ENCODE measurements at regions not wholly inside any gene's neighbourhood (a gene's known extent, or its start where the extent isn't known, plus 50 kb on each side); places are given as distances from the start of the nearest gene placed in this dataset.

DNA sequence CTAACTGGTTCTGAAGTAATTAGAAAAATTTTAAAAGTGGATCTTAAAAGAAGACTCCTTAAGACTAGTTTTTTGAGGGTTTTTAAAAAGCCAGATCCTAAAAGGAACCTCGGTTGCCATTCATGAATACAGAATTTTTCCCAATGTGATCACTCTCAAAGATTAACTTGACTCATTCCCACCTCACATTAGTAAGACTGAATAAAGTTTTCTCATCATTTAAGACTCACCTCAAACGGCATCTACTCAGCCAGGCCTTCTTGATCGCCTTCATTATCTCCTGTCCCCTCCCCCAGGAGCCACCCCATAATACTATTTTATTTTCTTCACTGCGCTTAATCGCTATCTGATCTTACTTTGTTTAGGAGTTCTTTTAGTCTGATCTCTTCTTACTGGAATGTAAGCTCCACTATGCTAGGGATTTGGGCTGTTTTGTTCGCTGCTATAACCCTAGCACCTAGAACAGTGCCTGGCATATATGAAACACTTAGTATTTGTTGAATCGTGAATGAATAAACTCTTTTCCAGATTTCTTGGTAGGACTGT, 55.9 kb upstream of the PCGF5 start:
- TF ChIP-seq TAF1 (IDR thresholded peaks at IDR 0.05; ENCODE audit: borderline replicate concordance, insufficient read depth, low read length) (no peak), POLR2AphosphoS5 (IDR thresholded peaks at IDR 0.05; ENCODE audit: low read depth, low read length) (no peak), FOXP2 (optimal IDR thresholded peaks at IDR 0.05; ENCODE audit: borderline replicate concordance, extremely low read depth, extremely low read length, insufficient read depth) (no peak), SIN3A (IDR thresholded peaks at IDR 0.05; ENCODE audit: borderline replicate concordance, insufficient read depth, low read length) (no peak)
- TF ChIP-seq, protein P1, sequence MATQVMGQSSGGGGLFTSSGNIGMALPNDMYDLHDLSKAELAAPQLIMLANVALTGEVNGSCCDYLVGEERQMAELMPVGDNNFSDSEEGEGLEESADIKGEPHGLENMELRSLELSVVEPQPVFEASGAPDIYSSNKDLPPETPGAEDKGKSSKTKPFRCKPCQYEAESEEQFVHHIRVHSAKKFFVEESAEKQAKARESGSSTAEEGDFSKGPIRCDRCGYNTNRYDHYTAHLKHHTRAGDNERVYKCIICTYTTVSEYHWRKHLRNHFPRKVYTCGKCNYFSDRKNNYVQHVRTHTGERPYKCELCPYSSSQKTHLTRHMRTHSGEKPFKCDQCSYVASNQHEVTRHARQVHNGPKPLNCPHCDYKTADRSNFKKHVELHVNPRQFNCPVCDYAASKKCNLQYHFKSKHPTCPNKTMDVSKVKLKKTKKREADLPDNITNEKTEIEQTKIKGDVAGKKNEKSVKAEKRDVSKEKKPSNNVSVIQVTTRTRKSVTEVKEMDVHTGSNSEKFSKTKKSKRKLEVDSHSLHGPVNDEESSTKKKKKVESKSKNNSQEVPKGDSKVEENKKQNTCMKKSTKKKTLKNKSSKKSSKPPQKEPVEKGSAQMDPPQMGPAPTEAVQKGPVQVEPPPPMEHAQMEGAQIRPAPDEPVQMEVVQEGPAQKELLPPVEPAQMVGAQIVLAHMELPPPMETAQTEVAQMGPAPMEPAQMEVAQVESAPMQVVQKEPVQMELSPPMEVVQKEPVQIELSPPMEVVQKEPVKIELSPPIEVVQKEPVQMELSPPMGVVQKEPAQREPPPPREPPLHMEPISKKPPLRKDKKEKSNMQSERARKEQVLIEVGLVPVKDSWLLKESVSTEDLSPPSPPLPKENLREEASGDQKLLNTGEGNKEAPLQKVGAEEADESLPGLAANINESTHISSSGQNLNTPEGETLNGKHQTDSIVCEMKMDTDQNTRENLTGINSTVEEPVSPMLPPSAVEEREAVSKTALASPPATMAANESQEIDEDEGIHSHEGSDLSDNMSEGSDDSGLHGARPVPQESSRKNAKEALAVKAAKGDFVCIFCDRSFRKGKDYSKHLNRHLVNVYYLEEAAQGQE (IDR thresholded peaks at IDR 0.05; ENCODE audit: insufficient read depth in 1 of 2, low read depth in 2 of 2, low read length in 2 of 2) = no peak
